KOPT-K1 (cell line): ENCODE measurements at regions not wholly inside any gene's neighbourhood (a gene's known extent, or its start where the extent isn't known, plus 50 kb on each side); places are given as distances from the start of the nearest gene placed in this dataset.
A peak's percentile ranks its signal among the peaks of the same experiment; 100 is the strongest.
"Not testable (repeated sequence)": the region's sequence is repeated elsewhere in the genome, so short reads cannot be mapped to it uniquely, and the experiment has no call there.

ENCODE experiments used
- H3K27ac ChIP-seq: fragments of 200-600 bp; sonication (generic); 2 replicates; pipeline ENCODE4 v1.5.1; 2016; ENCODE audit warnings: antibody characterized with exemption, mild to moderate bottlenecking, low read depth, low read length; ENCODE audit not compliant: poor library complexity, severe bottlenecking
- H3K36me3 ChIP-seq: fragments of 200-600 bp; sonication (generic); 2 replicates; pipeline ENCODE4 v1.5.1; 2017; ENCODE audit warnings: antibody characterized with exemption, mild to moderate bottlenecking, low read length, moderate library complexity; ENCODE audit not compliant: insufficient read depth
- H3K9me3 ChIP-seq: fragments of 200-600 bp; sonication (generic); 2 replicates; pipeline ENCODE4 v1.5.1; 2017; ENCODE audit warnings: antibody characterized with exemption, low read length, mild to moderate bottlenecking; ENCODE audit not compliant: insufficient read depth, poor library complexity, severe bottlenecking

DNA sequence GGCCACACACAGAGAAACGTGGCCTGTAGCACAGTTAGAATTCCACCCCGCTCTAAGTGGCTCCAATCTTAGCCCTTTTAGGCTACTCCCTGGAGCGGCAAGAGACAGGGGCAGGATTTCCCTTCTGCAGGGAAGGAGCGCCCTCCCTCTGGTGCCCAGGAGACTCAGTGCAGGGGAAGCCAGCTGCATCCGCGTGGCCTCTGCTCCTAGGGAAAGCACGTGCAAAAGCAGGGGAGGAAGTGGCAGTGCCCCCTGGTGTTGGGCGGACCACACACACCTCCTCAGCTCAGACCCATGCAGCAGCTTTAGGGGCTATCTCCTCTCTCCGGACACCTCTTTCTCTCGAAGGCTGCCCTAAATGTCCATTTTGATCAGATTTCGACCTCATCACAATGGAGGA is 50.0 kb downstream of the SPRING1 start:
- H3K36me3 ChIP-seq, result no peaks in the 10 kb centered on the region
- no peaks in the 10 kb centered on the region for H3K9me3 ChIP-seq
- H3K27ac ChIP-seq, result no peak overlapping the region

DNA sequence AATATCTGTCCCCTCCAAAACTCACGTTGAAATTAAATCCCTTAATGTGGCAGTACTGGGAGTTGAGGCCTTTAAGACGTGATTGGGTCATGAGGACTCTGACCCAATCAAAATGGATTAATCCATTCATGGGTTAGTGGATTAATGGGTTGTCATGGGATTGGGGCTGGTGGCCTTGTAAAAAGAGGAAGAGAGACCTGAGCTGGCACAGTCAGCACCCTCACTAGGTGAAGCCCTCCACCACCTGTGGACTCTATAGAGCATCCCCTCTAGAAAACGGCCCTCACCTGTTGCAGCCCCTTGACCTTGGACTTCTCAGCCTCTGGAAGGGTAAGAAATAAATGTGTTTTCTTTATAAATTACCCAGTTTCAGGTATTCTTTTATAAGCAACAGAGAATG is 53.0 kb downstream of the SPRING1 start:
- no peak overlapping the region for H3K27ac ChIP-seq
- no peaks in the 10 kb centered on the region for H3K36me3 ChIP-seq
- H3K9me3 ChIP-seq, result no peaks in the 10 kb centered on the region

DNA sequence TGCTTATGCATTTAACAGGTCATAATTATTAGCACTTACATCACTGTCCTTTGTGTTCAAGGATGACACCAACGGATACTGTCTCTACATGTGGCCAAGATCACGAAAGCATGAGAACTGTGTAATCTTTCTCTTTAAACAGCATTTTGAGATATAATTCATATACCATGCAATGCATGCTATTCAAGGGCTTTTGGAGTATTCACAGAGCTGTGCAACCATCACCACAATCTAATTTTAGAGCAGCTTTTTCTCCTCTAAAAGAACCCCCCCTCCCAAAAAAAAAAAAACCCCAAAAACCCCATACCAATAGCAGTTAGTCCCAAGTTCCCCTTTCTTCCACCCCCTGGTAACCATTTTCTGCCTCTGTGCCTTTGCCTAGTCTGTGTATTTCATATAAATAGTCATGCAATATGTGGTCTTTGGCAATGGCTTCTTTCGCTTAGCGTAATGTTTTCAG is 60.6 kb downstream of the SPRING1 start:
- H3K27ac ChIP-seq, result no peak overlapping the region
- H3K36me3 ChIP-seq, result no peaks in the 10 kb centered on the region

GRCh38 chr12:116675339-116676107 is 62.3 kb downstream of the SPRING1 start:
- no peaks in the 10 kb centered on the region for H3K9me3 ChIP-seq
- H3K36me3 ChIP-seq, result no peaks in the 10 kb centered on the region
- no peak overlapping the region for H3K27ac ChIP-seq

More for the DNA sequence above, 60.6 kb downstream of the SPRING1 start:
- no peaks in the 10 kb centered on the region for H3K9me3 ChIP-seq

DNA sequence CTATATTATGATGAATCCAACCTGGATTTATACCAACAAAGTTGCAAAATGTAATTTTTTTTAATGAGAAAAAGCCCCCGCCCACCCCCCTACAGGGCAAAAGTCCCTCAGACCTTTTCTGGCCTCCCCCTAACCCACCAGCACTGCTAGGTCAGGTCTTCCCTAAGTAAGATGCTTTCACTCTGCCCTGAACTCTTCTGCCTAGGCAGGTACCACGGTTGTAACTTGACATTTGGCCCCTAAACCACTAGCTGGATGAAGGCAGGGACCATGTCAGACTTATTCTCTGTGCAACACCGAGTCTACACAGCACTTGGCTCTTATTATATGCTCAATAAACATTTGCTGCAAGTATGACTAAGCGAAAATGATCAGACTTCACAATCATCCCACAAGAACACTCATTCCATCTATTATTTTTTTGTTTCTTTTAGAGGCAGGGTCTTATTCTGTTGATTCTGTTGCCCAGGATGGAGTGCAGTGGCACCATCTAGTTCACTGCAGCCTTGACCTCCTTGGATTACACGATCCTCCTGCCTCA is 63.2 kb downstream of the SPRING1 start:
- no peaks in the 10 kb centered on the region for H3K9me3 ChIP-seq
- no peaks in the 10 kb centered on the region for H3K36me3 ChIP-seq
- H3K27ac ChIP-seq, result no peak overlapping the region

GRCh38 chr12:116673681-116674111 is 64.2 kb downstream of the SPRING1 start:
- H3K27ac ChIP-seq, result peak overlapping the region; percentile 83

DNA sequence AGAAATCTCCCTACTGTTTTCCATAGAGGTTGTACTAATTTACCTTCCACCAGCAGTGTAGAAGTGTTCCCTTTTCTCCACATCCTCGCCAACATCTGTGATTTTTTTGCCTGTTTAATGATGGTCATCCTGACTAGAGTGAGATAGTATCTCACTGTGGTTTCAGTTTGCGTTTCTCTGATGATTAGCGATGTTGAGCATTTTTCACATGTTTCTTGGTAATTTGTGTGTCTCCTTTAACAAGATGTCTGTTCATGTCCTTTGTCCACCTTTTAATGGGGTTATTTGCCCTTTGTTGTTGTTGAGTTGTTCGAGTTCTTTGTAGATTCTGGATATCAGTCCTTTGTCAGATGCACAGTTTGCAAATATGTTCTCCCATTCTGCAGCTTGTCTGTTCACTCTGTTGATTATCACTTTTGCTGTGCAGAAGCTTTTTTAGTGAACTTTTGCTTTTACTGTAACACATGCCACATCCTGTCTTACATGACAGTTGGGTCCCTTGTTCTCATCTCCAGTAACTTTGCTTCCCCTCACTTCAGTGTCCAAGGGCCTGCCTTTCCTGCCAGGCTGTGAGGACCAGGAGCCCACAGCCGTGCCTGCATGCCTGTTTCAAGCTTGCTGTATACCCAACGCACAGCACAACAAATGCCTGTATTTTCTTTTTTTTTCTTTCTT is 64.9 kb downstream of the SPRING1 start:
- H3K27ac ChIP-seq, result peak overlapping the region; percentile 83
- H3K36me3 ChIP-seq, result no peaks in the 10 kb centered on the region
- no peaks in the 10 kb centered on the region for H3K9me3 ChIP-seq

More at GRCh38 chr12:116673681-116674111, 64.2 kb downstream of the SPRING1 start:
- H3K9me3 ChIP-seq, result no peaks in the 10 kb centered on the region
- no peaks in the 10 kb centered on the region for H3K36me3 ChIP-seq

DNA sequence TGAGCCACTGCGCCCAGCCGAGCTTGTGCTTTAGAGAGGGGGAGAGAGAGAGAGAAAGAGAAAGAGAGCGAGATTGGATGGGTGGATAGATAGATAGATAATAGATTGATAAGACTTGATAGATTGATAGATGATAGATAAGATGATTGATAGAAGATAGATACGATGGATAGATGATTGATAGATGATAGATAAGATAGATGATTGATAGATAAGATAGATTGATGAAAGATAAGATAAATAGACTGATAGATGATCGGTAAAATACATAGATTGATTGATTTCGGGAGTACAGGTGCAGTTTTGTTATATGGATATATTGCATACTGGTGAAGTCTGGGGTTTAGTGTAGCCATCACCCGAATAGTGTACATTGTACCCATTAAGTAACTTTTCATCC is 65.9 kb downstream of the SPRING1 start:
- Histone ChIP-seq H3K9me3 (no peaks in the 10 kb centered on the region), H3K36me3 (no peaks in the 10 kb centered on the region), H3K27ac (peak overlapping the region; percentile 83)

GRCh38 chr12:116670859-116671258 is 67.0 kb downstream of the SPRING1 start:
- H3K9me3 ChIP-seq, result no peaks in the 10 kb centered on the region
- H3K27ac ChIP-seq, result no peak overlapping the region
- H3K36me3 ChIP-seq, result no peaks in the 10 kb centered on the region

GRCh38 chr12:116667752-116668151 is 70.1 kb downstream of the SPRING1 start:
- no peaks in the 10 kb centered on the region for H3K9me3 ChIP-seq
- H3K27ac ChIP-seq, result no peak overlapping the region

GRCh38 chr12:116666829-116667228 is 71.0 kb downstream of the SPRING1 start:
- H3K9me3 ChIP-seq, H3K27ac ChIP-seq, H3K36me3 ChIP-seq: not testable (repeated sequence)

More at GRCh38 chr12:116667752-116668151, 70.1 kb downstream of the SPRING1 start:
- no peaks in the 10 kb centered on the region for H3K36me3 ChIP-seq

DNA sequence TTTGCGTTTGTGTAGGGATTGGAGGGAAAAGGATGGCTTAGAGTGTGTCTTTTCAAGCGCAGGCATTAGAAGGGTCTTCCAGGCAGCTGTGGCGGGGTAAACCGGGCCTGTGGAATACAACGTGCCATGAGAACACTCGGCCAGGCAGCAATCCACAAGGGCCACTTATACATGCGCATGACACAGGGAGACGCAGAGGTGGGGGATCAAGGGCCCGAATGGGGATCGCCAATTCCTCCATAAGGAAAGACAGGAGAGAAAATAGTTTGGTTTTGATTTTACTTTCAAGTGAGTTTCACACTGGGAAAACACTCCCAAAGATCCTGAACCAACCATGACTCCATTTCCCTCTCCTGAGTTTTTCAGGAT is 71.6 kb downstream of the SPRING1 start:
- Histone ChIP-seq H3K27ac (no peak overlapping the region), H3K9me3 (no peaks in the 10 kb centered on the region), H3K36me3 (no peaks in the 10 kb centered on the region)

- H3K9me3 ChIP-seq, result no peaks in the 10 kb centered on the region
- no peaks in the 10 kb centered on the region for H3K36me3 ChIP-seq
- H3K27ac ChIP-seq, result no peak overlapping the region
Observed at GRCh38 chr12:116665666-116666304, 72.1 kb downstream of the SPRING1 start.

DNA sequence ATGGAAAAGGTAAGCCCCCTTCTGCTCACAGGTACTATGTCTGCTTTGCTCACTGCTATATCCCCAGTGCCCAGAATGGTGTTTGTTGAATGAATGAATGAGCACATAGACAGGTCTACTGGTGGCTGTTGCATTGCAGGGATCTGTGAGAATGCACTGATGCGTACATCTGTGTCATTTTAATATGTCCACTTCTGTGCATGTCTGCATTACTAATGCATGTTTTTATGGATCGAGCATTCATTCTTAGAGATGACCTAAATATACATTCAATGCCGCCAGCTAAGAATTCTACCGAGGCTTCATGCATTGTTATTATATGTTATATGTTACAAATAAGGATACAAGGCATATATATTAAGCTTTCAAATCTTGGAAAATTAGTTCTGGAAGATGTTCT is 73.8 kb downstream of the SPRING1 start:
- Histone ChIP-seq H3K9me3 (no peaks in the 10 kb centered on the region), H3K27ac (no peak overlapping the region), H3K36me3 (no peaks in the 10 kb centered on the region)

DNA sequence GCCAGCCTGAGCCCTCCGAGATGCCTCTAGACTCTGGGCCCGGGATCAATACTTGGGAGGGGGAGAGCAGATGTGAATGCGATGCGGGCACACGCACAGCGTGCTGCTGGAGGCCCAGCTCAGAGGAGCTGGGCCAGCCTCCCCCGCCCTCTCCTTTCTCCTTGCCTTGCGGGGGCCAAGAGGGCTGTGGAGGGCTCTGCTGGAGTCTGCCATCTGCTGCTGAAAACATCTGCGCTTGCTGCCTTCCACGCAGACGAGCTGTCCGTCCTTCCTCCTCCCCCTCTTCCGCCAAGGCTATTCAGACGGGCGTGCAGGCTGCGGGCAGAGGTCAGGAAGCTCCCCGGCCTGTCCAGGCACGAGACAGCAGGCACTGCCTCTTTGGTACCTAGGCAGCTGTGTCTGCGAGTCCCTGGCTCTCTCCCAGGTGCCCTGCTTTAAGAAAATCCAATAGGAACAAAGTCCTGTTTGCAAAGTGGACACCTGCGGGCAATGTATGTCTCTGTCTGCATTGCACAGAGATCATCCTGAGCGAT is 75.2 kb downstream of the SPRING1 start:
- Histone ChIP-seq H3K36me3 (no peaks in the 10 kb centered on the region), H3K9me3 (no peaks in the 10 kb centered on the region), H3K27ac (no peak overlapping the region)
